Cerebellar nuclear complex (tissue), 1 donor: ENCODE measurements at regions not wholly inside any gene's neighbourhood (a gene's known extent, or its start where the extent isn't known, plus 50 kb on each side); places are given as distances from the start of the nearest gene placed in this dataset.
A peak's percentile ranks its signal among the peaks of the same experiment; 100 is the strongest.

Source experiments
- DNase-seq, 2 experiments: peaks; one replicate each; lab custom pipeline; 2025; lab: John Stamatoyannopoulos, UW

DNA sequence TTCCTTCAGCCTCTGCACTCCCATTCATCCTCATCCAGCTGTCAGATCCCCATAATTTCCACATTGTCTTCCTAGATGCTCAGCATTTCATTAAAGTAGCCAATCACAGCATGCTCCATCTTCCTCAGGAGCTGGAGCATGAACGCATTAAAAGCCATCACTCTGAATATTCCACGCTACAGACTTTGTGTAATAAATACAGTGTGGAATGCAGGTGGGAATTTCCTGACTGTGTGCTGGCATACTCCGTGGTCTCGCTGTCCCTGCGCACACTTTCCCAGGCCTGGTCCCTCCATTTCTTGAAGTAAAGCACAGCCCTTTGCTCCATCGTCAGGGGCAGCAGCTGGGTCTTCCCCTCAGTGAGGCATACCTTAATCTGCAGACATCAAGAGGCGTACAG is 123.7 kb upstream of the NCK2 start:
- DNase-seq: no peak

- DNase-seq: no peak
Observed at GRCh38 chr2:105618351-105618659, 126.4 kb upstream of the NCK2 start.

- no peak for DNase-seq
Observed at GRCh38 chr2:105617631-105618350, 126.9 kb upstream of the NCK2 start.

GRCh38 chr2:105615305-105615704 is 129.4 kb upstream of the NCK2 start:
- no peak for DNase-seq

GRCh38 chr2:105611811-105612424 is 132.8 kb upstream of the NCK2 start:
- DNase-seq: no peak

DNA sequence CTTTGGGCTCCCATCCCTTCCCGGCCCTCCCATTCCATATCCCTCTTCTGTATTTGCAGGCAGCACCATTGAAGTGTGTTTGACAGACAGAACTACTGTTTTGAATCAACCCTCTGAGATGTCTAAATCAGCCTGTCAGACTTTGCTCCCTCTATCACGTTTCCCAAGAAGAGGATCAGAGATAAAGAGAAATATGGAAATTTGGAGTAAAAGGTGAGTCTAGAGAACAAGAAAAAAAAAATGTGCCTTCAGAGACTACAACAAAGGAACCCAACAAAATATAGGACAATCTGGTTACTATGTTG is 133.4 kb upstream of the NCK2 start:
- DNase-seq: no peak

DNA sequence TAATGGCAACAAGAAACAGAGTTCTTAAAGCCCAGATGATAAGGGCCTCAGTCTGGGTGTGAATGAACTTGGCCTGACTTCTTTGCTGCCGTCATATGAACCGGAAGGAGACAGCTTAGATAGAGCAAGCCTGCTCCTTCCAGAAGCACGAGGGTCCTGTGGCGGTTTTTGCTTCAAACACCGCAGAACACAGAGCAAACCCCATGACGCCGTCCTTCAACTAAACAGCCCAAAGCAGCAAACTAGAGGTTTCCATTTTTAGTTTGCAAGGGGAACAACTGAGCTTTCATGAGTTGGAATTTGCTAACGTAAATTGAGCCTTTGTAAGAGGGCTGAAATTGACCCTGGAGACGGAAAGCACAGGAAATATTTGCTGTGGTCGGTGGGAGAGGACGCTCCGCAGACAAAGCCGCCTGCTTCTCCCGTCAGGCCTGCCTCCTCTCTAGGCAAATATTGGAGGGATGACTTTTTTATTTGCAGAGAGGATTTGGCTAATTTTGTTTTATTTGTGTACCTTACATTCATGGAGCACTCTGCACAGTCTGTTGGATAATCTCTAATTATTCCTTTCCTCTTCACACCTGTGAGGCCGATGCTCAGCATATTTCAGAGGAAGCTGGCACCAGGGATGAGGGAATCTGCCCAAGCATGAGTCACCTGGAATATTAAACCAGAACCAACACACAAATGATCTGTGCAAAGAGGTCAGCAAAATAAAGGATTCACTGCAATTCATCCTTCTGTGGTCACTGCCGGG is 134.0 kb upstream of the NCK2 start:
- DNase-seq: peak; percentile 90 to 98

- no peak for DNase-seq
Observed at GRCh38 chr2:105609746-105610402, 134.8 kb upstream of the NCK2 start.

DNA sequence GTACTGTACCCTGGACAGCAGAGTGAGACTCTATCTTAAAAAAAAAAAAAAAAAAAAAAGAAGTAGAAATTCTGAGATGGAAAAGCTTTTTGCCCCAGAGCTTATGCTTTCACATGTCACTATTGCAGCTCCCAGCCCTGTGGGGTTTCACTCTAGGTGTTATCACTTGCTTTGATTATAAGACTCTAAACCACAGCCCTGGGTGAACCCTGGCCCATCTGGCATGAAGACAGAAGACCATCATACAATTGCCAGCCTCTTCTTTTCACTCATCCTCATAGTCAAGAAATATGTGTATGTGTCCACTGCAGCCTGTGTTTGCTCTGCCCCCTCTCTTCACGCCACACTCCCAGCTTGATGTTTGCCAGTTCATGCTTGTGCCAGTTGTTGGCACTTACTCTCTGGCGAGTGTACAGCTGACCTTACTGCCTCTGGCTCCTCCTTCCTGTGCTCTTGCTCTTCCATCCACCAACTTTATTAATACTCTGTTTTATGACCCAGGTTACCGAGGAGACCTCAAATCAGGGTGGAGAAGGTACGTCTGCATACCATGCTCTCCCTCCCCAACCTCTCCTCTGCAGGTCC is 136.7 kb upstream of the NCK2 start:
- no peak for DNase-seq

DNA sequence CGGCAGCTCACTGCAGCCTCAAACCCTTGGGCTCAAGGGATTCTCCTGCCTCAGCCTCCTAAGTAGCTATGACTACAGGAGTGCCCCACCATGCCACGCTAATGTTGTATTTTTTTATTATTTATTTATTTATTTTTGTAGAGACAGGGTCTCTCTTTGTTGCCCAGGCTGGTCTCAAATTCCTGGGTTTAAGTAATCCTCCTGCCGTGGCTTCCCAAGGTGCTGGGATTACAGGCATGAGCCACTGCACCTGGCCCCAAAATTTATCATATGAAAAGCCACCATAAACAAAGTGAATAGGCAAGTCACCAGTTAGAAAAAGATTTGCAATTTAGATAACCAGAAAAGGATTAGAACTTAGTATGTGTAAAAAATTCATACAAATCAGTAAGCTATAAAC is 138.6 kb upstream of the NCK2 start:
- DNase-seq: no peak

DNA sequence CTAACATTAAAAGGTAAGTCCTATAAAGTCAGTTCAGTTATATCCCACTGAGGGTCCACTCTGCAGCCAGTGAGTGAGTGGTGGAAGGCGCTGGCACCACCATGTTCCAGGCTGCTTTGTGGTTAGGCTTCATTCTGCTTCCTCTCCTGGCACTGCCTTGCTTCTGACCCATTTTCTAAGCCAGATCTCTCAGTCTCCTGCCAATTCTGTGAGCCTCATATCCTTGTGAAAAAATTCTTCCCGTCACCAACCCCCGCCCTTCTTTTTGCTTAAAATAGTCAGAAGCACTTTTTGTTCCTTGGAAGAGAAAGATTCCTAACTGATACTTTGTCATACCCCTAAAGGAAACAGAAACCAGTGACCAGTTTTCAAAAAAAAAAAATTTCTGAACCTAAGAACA is 139.8 kb upstream of the NCK2 start:
- peak; percentile 83 to 91 for DNase-seq

GRCh38 chr2:105600949-105601794 is 143.5 kb upstream of the NCK2 start:
- no peak for DNase-seq

GRCh38 chr2:105600602-105600948 is 144.1 kb upstream of the NCK2 start:
- DNase-seq: no peak

DNA sequence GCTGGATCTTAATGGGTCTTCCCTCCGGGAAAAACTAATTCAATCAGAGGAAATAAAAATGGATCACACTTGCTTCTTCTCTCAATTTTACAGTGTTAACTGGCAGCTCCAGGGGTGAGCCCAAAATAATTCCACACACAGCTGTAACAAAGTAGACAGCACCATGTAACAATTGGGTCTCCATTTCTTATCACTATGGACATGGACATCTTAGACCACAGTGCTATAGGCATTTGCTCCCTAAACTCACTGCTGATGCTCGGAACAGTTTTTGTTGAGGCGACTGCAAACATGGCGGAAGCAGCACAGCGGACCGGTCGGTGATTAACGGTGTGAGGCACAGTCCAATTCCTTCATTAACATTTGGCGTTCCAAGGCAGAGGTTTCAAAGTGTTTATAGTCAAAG is 144.7 kb upstream of the NCK2 start:
- DNase-seq: no peak

- no peak for DNase-seq
Observed at GRCh38 chr2:105598829-105599698, 145.6 kb upstream of the NCK2 start.

GRCh38 chr2:105597806-105598803 is 146.6 kb upstream of the NCK2 start:
- peak in 1 of 2 experiments; percentile 50 for DNase-seq

DNA sequence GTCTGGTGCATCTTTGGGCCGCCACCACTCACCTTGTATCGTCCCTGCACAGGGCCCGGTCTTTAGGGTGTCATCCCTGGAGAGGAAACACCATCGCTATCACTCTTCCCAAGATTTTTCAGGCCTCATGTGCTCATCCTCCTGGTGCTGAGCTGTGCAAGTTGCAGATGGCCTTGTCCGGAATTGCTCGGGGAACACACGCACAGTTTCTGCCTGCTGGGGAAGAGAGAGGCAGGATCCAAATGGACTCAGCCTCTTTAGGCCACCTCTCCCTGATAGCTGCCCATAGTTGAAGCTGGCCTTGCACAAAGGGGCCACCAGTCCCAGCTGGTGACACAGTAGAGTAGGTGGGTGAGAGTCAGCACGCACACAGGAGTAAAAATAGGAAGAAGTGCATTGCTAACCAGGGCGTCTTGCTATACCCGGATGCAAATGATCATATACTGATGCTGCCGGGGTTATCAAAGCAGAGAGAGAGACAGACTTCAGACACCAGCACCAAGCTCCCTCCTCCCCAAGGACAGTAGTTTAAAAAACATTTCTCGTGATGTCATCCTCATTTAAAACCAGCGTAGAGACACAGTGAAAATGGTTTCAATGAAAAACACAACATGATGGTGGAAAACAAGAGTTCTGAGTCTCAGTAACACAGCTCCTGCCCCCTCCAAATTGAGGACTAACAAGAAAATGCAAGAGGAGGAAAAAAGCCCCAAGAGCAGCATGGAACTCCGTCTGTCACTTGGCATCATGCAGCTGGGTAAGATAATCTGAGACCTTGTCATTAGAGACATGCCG is 147.5 kb upstream of the NCK2 start:
- no peak for DNase-seq

DNA sequence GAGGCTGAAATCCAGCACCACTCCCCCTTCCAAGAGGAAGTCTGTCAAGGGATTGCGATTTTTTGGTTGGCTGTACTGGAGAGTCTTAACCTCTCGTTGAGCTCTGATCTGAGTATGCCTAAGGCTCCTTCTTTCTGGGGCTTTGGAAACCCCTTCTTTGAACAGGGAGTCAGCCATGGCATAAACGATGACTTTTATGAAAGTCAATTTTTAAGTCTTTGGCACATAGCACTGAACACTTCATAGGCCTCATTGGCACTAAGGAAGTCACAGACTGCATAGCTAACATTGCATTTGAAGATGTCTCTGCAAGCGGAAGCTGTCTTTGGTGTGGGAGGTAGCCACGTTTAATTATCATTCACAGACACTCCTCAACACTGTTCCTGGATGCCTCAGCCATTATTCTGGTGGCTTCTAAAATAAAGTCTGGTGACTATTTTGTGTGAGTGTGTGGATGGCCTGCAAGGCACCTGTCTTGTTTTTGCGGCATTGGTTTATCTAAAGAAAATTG is 148.2 kb upstream of the NCK2 start:
- no peak for DNase-seq
